ENCODE measurements at regions not wholly inside any gene's neighbourhood (a gene's known extent, or its start where the extent isn't known, plus 50 kb on each side); places are given as distances from the start of the nearest gene placed in this dataset.

DNA sequence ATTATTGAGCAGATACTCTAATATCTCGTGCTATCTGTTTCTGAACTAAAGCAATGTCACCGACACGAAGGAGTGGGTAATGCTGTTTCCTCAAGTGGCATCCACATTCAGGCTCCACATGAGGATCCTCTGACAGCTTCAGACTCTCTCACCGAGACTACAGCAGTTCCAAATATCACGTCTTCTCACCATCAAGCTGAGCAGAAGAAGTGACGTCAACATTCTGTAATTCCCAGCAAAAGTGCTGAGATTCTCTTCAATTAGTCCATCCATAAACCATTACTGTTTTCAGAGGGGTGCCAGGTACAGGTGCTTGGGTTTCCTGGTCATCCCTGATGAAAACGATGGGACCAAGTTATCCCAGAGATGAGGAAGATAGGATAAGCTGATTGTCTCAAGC, 110.0 kb upstream of the DACH1 start:
- H3K4me1 Mint-ChIP-seq: no peaks in the 10 kb centered on the region
- H3K36me3 Mint-ChIP-seq (ENCODE audit: low read depth): no peaks in the 10 kb centered on the region
- no peak for ATAC-seq (replicated peaks)
- no peak overlapping the region for H3K4me3 Mint-ChIP-seq
- no peaks in the 10 kb centered on the region for H3K27me3 Mint-ChIP-seq
- peaks cover 16% of the 10 kb centered on the region for H3K9me3 Mint-ChIP-seq
- no peak overlapping the region for H3K27ac Mint-ChIP-seq

DNA sequence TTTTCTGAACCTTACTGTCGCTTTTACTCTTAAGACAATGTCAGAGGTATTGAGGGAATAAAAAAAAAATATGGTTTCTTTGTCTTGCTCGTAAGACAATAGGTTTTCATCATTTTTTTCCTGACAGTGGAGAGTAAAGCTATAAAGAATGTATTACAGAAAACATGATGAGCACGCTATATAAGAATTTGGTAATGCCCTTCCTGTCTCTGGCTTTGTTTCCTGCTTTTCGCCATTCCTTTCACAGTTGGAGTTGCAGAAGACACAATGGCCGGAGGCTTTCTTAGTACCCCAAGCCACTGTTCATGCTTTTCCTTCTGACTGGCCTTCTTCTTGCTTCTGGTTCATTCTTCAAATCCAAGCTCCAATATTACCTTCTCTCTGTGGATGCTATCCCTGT, 101.0 kb upstream of the DACH1 start:
- Mint-ChIP-seq H3K9me3 (peaks cover 5% of the 10 kb centered on the region), H3K27ac (no peak overlapping the region), H3K27me3 (no peaks in the 10 kb centered on the region), H3K4me3 (no peak overlapping the region), H3K4me1 (no peaks in the 10 kb centered on the region), H3K36me3 (ENCODE audit: low read depth) (no peaks in the 10 kb centered on the region)
- no peak for ATAC-seq (replicated peaks)

DNA sequence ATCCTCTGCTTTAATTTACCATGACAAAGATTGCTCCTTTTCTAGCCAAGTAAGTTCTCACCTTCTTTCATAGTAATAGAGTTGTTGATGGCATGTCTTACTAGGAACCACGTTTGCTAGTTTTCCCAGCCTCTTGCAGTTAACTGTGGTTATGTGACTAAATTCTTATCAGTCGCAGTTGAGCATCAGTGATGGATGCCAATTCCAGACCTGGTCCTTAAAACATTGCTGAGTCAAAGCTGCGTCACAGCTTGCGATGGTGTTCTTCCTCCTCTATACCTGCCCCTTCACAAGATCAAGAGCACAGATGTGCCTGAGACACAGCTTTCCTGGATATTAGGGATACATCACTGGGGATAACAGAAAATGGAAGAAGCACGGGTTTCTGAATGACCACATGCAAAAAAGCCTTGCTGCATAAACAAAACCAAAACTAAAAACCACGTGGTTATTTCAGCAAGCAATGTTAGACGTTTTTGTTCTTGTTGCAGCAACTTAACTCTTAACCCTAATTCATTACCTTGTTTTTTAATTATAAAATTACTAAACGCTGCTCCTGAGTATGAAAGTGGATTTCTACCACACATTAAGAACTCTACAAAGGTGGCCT, 97.6 kb upstream of the DACH1 start:
- H3K36me3 Mint-ChIP-seq (ENCODE audit: low read depth): no peaks in the 10 kb centered on the region
- no peaks in the 10 kb centered on the region for H3K27me3 Mint-ChIP-seq
- H3K9me3 Mint-ChIP-seq: peaks cover 5% of the 10 kb centered on the region
- H3K4me3 Mint-ChIP-seq: no peak overlapping the region
- H3K27ac Mint-ChIP-seq: no peak overlapping the region
- no peak for ATAC-seq (replicated peaks)
- no peaks in the 10 kb centered on the region for H3K4me1 Mint-ChIP-seq

DNA sequence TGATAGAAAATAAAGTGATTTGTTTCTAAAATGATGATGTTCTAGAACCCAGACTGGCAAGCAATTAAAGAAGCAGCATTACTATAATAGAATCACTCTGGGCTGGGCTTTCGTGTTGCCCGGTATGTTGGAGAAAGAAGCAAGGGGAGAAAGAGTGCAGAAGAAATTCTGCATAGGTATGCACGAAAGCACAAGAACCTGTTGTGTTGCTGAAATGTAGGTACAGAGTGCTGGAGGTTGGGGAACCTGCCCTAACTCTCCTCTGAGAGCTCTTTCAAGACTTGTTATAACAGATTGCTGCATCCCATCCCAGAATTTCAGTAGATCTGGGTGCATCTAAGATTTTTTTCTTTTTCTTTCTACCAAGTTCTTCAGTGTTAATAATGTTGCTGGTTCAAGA, 95.7 kb upstream of the DACH1 start:
- H3K4me3 Mint-ChIP-seq: no peak overlapping the region
- H3K27me3 Mint-ChIP-seq: no peaks in the 10 kb centered on the region
- no peak overlapping the region for H3K27ac Mint-ChIP-seq
- no peak for ATAC-seq (replicated peaks)
- H3K9me3 Mint-ChIP-seq: peaks cover 5% of the 10 kb centered on the region
- no peaks in the 10 kb centered on the region for H3K4me1 Mint-ChIP-seq
- no peaks in the 10 kb centered on the region for H3K36me3 Mint-ChIP-seq (ENCODE audit: low read depth)

DNA sequence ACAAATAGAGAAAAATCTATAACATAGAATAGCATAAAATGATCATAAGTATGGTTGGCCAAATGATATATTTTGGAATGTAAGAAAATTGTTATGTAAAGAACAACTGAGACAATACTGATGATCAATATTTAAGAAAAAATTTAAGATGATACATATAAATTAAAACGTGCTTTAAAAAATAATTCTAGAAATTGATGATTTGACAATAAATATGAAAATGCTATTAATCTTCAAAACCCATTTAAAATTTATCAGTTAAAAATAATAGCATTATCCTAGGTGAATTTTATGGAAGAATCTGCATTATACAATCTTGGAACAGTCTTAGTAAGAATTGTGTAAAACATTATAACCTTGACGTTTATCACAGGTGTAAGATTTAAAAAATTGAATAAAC, 95.1 kb upstream of the DACH1 start:
- no peak overlapping the region for H3K27ac Mint-ChIP-seq

DNA sequence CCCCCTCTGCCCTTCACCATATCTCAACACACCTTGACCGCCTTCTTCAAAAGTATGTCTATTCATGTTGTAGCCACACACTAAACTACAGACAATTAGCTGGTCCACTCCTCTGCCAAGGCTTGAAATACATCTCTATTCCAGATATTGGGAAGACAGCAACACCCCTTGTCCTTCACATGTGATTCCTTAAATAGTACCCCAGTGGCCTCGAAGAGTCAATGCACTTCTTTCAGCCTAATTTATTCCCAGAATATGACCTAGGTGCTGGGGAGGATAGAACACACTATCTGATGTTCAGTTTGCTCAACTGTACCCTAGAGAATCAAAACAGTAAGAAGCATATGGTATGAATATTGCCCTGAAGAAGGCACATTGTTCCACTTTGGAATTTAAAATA, 82.4 kb upstream of the DACH1 start:
- no peaks in the 10 kb centered on the region for H3K9me3 Mint-ChIP-seq
- no peak overlapping the region for H3K4me3 Mint-ChIP-seq
- no peak for ATAC-seq (replicated peaks)
- H3K27ac Mint-ChIP-seq: no peak overlapping the region
- no peaks in the 10 kb centered on the region for H3K4me1 Mint-ChIP-seq
- H3K27me3 Mint-ChIP-seq: no peaks in the 10 kb centered on the region
- no peaks in the 10 kb centered on the region for H3K36me3 Mint-ChIP-seq (ENCODE audit: low read depth)

More for the DNA sequence above, 95.1 kb upstream of the DACH1 start:
- H3K4me1 Mint-ChIP-seq: no peaks in the 10 kb centered on the region
- ATAC-seq (replicated peaks): no peak
- no peaks in the 10 kb centered on the region for H3K36me3 Mint-ChIP-seq (ENCODE audit: low read depth)
- H3K9me3 Mint-ChIP-seq: peaks cover 5% of the 10 kb centered on the region
- no peak overlapping the region for H3K4me3 Mint-ChIP-seq
- no peaks in the 10 kb centered on the region for H3K27me3 Mint-ChIP-seq

DNA sequence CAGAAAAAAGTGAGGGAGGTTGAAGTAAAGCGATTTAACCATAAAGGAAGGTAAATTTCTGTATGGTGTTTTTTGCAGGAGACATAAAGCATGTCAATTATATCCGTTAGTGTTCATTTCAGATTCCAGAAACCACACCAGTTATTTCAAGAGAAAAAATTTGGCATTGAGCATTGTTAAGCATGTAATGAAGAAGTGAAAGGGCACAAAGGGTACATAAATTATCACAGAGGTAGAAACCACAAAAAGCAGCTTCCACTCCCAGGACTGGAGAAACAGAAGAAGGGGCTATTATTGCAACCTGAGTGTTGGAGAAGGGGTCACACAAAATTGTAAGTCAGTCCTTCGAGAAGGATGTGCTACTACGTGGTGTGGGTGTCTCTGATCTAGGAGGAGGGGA, 72.2 kb upstream of the DACH1 start:
- ATAC-seq (replicated peaks): no peak
- Mint-ChIP-seq H3K4me3 (no peak overlapping the region), H3K36me3 (ENCODE audit: low read depth) (no peaks in the 10 kb centered on the region), H3K4me1 (no peaks in the 10 kb centered on the region), H3K27me3 (no peaks in the 10 kb centered on the region), H3K9me3 (peaks cover 6% of the 10 kb centered on the region), H3K27ac (no peak overlapping the region)

DNA sequence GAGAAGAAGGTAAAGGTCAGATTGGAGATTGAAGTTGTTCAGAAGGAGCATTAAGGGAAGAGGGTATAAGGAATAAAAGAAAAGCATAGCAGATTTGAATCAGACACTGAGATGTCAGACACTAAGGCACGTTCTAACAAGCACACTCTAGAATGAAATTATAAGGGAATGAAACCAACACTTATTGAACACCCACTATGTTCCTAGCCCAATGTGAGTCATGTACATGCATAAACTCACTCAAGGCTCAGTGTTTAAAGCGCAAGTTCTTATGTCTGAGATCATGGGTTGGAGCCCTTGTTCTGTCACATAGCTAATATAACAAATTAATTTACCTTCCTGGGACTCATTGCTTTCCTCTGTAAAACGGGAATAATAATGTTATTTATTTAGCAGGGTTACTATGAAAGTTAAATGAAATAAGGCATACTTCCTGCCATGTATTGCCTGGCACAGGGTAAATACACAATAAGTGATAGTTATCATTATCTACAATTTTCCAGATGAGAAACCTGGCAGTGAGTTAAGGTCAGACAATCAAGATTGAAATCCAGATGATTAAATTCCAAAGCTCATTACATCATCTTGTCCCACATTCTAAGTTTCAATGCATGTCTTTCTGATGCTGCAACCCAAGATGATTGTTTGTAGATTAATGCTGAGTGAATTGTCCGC, 68.3 kb upstream of the DACH1 start:
- no peaks in the 10 kb centered on the region for H3K4me1 Mint-ChIP-seq
- H3K36me3 Mint-ChIP-seq (ENCODE audit: low read depth): no peaks in the 10 kb centered on the region
- H3K4me3 Mint-ChIP-seq: no peak overlapping the region
- H3K27ac Mint-ChIP-seq: no peak overlapping the region
- ATAC-seq (replicated peaks): no peak
- H3K27me3 Mint-ChIP-seq: no peaks in the 10 kb centered on the region
- H3K9me3 Mint-ChIP-seq: peaks cover 9% of the 10 kb centered on the region

DNA sequence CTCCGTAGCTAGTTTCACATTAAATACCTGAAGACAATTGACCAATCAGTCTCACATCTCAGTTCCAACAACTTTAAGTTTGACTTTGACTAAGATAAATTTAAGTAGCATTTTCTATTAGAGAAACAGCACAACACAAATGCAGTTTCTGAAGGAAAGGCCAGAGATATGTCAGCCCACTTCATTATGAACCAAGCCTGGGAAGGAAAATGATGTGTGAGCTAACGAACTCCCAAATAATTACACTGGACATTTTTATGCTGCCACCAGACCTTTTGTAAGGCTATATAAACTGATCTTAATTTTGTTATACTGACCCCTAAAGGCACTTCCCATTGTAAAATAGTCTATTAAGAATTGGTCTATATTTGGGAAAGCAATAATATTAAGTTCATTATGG, 57.9 kb upstream of the DACH1 start:
- H3K27ac Mint-ChIP-seq: no peak overlapping the region
- H3K27me3 Mint-ChIP-seq: no peaks in the 10 kb centered on the region
- no peaks in the 10 kb centered on the region for H3K4me1 Mint-ChIP-seq
- ATAC-seq (replicated peaks): no peak
- H3K9me3 Mint-ChIP-seq: peaks cover 7% of the 10 kb centered on the region
- no peaks in the 10 kb centered on the region for H3K36me3 Mint-ChIP-seq (ENCODE audit: low read depth)
- H3K4me3 Mint-ChIP-seq: no peak overlapping the region

DNA sequence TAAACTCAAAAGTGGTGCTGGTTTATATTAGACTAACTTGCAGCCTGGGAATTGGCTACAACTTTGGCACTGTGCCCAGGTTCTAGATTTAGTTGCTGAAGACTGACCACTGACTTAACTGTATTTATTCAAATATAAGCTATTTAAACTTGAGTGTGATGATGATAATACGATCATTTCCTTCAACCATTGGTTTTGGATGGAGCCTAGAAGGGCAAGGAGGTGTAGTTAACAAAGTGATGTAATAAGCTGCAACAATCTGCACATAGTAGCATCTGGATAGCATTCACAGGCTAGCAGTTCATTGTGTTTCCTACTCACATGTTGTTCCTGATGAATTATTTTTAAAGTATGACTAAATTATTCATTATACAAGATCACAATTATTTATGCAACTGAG, 55.2 kb upstream of the DACH1 start:
- H3K27ac Mint-ChIP-seq: no peak overlapping the region
- no peak for ATAC-seq (replicated peaks)
- H3K27me3 Mint-ChIP-seq: no peaks in the 10 kb centered on the region
- H3K4me1 Mint-ChIP-seq: no peaks in the 10 kb centered on the region
- peaks cover 4% of the 10 kb centered on the region for H3K9me3 Mint-ChIP-seq
- no peaks in the 10 kb centered on the region for H3K36me3 Mint-ChIP-seq (ENCODE audit: low read depth)
- no peak overlapping the region for H3K4me3 Mint-ChIP-seq

Data from activated T-helper 17 cell treated with anti-CD3 and anti-CD28 coated beads, Interleukin-2, amount 50 U/mL, for 72 hours (primary cell).